Astrocyte of the spinal cord (primary cell): ENCODE measurements at regions not wholly inside any gene's neighbourhood (a gene's known extent, or its start where the extent isn't known, plus 50 kb on each side); places are given as distances from the start of the nearest gene placed in this dataset.
"Not testable (repeated sequence)": the region's sequence is repeated elsewhere in the genome, so short reads cannot be mapped to it uniquely, and the experiment has no call there.

Experiments
- DNase-seq: peaks from one replicate; pipeline ENCODE4 v3.0.0; 2011; ENCODE audit warnings: low read depth, low spot score
- H3K4me3 ChIP-seq: 2 replicates; pipeline ENCODE4 v1.5.1; 2011; ENCODE audit warnings: low read depth, mild to moderate bottlenecking, low read length, moderate library complexity
- in situ Hi-C: cut with HindIII; loops from 2 replicates; pipeline ENCODE4 v1.10.0; 2017; ENCODE audit warnings: low sequenced_read_pairs
- TF ChIP-seq, protein P1 (sequence below): IDR thresholded peaks from 2 replicates; pipeline ENCODE4 v1.5.1; 2012; ENCODE audit warnings: low read depth, mild to moderate bottlenecking, low read length, inconsistent platforms

DNA sequence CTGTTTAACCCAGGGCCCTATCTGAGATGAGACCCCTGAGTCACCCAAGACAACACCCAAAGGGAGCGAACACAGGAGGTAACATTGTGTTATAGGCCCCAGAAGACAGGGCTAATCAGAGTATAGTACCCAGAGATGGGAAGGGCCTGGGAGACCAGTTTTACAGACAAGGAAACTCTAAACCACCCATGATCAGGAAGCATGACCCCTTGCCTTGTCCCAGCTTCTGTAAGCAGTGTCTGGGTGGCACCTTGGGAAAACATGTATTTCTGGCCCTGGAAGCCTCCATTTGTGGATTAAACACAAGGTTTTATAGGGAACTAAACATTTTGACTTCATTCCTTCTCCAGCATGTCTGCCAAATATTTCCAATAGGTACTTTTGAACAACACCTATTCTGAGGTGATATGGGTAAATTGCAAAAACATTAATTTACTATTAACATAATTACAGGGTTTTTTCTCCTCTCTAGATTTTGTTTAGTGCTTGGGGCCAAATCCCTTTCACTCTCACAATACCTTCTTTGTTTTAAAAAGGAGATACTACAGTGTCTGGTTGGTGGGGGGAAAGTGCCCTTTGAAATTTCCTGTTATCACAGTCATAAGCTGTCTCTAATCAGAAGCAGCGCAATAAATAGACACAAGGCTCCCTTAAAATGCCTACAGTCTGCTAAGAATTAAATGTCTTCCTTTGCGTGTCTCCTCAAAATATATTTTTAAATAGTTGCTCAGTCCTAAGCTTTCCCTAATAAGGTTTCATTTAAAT, 341.1 kb downstream of the BCL11A start:
- no peak for DNase-seq
- no peak overlapping the region for H3K4me3 ChIP-seq
- TF ChIP-seq, protein P1, sequence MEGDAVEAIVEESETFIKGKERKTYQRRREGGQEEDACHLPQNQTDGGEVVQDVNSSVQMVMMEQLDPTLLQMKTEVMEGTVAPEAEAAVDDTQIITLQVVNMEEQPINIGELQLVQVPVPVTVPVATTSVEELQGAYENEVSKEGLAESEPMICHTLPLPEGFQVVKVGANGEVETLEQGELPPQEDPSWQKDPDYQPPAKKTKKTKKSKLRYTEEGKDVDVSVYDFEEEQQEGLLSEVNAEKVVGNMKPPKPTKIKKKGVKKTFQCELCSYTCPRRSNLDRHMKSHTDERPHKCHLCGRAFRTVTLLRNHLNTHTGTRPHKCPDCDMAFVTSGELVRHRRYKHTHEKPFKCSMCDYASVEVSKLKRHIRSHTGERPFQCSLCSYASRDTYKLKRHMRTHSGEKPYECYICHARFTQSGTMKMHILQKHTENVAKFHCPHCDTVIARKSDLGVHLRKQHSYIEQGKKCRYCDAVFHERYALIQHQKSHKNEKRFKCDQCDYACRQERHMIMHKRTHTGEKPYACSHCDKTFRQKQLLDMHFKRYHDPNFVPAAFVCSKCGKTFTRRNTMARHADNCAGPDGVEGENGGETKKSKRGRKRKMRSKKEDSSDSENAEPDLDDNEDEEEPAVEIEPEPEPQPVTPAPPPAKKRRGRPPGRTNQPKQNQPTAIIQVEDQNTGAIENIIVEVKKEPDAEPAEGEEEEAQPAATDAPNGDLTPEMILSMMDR: no peak
- in situ Hi-C loops: no loop called here

DNA sequence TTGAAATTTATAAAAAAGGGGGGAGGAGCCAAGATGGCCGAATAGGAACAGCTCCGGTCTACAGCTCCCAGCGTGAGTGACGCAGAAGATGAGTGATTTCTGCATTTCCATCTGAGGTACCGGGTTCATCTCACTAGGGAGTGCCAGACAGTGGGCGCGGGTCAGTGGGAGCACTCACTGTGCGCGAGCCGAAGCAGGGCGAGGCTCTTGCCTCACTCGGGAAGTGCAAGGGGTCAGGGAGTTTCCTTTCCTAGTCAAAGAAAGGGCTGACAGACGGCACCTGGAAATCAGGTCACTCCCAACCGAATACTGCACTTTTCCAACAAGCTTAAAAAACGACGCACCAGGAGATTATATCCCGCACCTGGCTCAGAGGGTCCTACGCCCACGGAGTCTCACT, 364.4 kb downstream of the BCL11A start:
- in situ Hi-C loops, DNase-seq, H3K4me3 ChIP-seq: not testable (repeated sequence)

DNA sequence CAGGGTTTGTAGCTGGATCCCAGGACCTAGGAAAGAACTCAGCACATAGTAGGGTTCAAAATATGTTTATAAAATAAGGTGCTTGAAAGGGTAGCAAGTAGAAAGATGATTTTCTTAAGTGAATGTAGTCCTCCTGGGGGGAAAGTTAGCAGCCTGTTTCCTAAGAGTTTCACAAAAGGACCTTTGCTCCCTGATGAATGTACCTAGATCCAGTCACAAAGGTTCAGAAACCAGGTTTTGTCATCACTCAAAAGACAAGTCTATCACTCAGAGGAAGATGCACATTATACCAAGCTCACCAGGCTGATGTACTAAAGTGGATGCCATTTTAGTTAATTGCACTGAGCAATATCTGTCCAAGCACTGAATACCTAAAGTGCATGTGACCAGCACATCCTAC, 378.2 kb downstream of the BCL11A start:
- in situ Hi-C loops: no loop called here
- TF ChIP-seq, protein P1: no peak
- no peak overlapping the region for H3K4me3 ChIP-seq

DNA sequence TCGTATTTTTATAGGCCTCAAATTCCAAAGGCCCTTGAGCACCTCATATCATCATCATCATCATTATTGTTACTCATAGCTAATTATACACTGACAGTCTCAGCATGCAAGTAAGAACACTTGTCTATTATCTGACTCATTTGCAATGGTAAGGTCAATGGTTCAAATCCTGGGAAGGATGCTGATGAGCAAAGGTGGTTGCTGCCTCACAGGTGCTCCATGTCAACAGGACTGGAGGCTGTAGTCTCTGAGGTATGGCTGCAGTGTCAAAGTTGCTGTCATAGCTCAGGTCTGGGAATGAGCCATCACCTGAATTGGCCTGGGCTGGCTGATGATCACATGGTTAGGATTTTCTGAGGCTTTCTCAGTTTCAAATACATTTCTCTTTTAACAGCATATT, 379.3 kb downstream of the BCL11A start:
- TF ChIP-seq, protein P1: no peak
- in situ Hi-C loops: no loop called here
- no peak for DNase-seq
- no peak overlapping the region for H3K4me3 ChIP-seq

More for the DNA sequence above, 378.2 kb downstream of the BCL11A start:
- DNase-seq: no peak

DNA sequence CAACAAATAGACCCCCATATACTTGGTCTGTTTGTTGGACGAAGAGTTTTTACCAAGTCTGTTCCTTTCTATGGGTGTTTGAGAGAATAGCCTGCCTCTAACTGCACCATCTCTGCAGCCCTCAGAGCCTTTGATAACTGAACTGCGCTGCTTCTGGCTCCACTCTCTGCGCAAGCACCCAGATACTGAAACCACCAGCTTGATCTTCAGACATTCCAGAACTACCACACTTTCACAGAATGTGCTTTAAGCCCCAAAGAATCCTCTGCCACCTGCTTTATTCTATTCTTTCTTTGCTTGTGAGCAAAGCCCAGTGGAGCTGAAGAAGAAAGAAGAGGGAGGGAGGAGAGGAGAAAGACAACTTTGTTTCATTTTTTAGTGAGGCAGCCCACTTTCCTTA, 380.7 kb downstream of the BCL11A start:
- TF ChIP-seq, protein P1: no peak
- no peak for DNase-seq
- no peak overlapping the region for H3K4me3 ChIP-seq
- in situ Hi-C loops: no loop called here

DNA sequence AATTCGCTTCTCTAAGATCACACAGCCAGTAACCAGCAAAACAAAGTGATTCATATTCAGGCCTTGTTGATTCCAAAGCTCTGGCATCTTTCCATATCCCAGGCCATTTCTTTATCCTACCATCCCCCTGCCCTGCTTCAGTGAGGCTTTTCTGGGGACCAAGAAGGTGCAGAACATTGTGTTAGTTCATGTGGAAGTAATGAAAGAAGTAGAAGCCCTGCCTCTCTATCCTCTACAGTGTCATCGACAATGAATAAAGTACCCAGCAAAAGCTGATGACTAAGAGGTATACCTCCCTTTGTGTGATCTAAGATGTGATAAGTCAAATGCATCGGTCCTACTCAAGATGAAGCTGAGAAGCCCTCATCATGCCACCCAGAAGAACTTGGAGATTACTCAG, 383.2 kb downstream of the BCL11A start:
- H3K4me3 ChIP-seq: no peak overlapping the region
- in situ Hi-C loops: no loop called here
- DNase-seq: no peak
- TF ChIP-seq, protein P1: no peak

DNA sequence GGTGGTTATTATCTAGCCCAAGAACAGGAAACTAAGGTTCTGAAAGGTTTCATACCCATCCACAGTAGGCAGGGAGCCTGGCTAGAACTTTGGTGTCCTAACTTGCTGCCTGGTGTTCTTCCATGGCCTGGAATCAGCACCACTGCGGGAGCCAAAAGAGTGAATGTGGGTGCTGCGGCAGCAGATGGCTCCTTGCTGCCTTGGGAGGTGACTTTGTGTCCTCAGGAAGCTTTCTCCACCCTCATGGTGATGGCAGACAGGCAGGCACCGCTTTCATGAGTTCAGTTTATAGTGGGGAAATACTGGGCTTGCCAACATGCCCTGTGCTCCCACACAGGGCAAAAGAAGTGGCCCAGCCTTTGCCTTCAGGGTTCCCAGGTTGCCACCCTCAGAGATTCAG, 385.2 kb downstream of the BCL11A start:
- H3K4me3 ChIP-seq: no peak overlapping the region
- TF ChIP-seq, protein P1: no peak
- DNase-seq: no peak
- in situ Hi-C loops: no loop called here
